IPS DF 19.7 (cell line): ENCODE measurements at regions not wholly inside any gene's neighbourhood (a gene's known extent, or its start where the extent isn't known, plus 50 kb on each side); places are given as distances from the start of the nearest gene placed in this dataset.
"Not testable (repeated sequence)": the region's sequence is repeated elsewhere in the genome, so short reads cannot be mapped to it uniquely, and the experiment has no call there.

ENCODE experiments used
- DNase-seq: peaks from one replicate; pipeline ENCODE4 v3.0.0-alpha.2; 2013; ENCODE audit warnings: low read depth, low spot score

DNA sequence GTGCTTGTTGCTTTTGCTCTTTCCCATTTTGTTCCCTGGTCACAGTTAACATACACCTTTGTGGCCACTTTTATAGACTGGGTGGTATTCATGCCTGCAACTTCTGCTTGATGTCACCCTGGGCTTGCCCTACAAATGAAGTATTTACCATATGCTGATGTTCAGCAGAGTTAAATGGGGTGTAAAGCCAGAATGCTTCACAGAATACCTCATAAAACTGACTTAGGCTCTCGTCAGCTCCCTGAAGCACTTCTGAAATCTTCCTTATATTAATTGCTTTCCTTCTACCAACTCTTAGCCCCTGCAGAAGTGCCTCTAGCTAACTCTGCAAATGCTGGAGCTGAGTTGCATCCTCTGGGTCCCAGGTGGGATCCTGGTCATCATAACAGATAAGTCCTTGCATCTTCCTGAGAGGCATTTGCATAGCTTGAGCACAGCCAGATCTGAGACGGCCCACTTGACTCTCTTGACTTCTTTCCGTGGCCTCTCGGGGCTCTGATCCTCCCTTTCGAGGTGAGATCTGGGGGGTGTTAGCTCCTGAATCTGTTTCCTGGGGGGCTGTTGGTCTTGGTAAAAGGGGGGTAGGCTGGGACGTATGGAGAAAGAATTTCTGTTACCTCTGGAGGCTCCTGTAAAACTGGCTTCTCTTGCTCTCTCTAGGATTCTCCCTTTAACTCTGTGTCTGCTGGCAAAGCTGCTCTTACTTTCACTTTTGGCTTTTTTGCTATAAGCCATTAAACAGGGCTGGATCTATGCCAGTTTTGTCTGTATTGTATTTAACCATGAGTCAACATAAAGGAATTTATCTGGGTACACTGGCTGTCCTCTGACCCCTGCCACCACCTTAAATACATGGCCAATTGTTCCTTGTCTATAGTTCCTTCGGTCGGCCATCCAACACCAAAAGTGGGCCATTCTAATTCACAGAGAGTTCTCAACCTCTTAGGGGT lies 223.0 kb upstream of the SYNCRIP start:
- DNase-seq = no peak

DNA sequence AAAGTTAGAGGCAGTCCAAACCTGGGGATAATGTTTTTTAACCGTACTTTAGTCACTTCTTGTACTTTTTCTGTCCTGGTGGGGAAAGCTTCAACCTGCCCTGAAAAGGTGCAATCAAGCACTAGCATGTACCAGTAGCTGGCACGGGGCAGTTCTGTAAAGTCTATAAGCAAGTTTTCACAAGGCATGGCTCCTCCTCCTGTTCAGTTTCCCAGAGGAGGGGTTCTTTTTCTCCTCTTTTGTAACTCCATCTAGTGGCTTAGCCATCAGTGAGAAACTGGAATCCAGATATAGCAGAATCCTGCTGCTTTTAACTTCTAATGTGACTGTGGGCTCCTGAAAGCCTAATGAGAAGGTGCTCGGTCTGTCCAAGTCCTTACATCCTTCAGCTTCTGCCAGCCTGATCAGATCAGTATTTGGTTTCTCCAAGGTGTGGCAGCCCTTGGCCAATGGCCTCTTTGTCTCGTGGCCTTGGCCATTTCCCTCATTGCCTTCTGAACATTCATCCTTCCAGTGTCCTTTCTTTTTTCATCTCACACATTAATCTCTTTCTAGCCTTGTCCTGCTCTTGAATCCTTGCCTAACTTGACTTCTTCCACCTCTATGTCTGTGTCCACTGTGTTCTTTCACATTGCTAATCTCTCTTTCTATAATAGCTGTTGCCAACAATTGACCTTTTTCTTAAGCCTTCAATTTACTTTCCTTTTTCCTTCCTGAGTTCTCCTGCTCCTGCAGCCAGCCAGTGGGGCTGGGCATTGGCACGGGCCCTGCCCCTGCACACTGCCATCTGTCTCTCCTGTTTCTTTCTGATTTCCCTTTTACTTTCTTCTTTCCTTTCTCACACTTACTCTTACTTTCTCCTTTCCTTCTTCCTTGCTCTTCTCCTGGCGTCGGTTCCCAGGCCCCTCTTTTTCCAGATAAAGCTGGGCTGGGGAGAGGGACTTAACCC lies 222.0 kb upstream of the SYNCRIP start:
- DNase-seq = no peak

DNA sequence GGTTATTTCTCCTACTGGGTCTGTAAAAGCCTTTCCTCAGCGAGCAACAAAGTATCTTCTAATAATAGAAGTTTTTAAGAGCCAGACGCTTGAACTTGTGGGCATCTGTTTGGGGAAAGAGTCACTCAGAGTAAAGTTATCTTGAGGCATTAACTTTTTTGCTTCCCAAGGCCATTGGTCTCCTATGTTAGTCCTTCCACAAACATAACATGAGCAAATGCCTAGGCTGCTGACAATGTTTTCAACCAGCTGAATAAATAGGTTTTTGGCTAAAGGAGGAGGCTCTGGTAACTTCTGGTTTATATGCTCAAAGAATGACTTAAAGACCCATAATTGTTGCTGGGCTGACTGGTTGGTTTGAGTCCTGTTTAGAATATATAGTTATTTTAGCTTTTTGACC lies 213.5 kb upstream of the SYNCRIP start:
- DNase-seq = no peak

DNA sequence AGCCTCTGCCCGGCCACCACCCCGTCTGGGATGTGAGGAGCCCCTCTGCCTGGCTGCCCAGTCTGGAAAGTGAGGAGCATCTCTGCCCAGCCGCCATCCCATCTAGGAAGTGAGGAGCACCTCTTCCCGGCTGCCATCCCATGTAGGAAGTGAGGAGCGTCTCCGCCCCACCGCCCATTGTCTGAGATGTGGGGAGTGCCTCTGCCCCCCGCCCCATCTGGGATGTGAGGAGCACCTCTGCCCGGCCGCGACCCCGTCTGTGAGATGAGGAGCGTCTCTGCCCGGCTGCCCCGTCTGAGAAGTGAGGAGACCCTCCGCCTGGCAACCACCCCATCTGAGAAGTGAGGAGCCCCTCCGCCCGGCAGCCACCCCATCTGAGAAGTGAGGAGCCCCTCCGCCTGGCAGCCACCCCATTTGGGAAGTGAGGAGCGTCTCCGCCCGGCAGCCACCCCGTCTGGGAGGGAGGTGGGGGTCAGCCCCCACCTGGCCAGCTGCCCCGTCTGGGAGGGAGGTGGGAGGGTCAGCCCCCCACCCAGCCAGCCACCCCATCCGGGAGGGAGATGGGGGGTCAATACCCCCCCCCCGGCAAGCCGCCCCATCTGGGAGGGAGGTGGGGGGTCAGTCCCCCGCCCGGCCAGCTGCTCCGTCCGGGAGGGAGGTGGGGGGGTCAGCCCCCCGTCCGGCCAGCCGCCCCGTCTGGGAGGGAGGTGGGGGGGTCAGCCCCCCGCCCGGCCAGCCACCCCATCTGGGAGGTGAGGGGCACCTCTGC lies 195.8 kb upstream of the SYNCRIP start:
- not testable (repeated sequence) for DNase-seq

DNA sequence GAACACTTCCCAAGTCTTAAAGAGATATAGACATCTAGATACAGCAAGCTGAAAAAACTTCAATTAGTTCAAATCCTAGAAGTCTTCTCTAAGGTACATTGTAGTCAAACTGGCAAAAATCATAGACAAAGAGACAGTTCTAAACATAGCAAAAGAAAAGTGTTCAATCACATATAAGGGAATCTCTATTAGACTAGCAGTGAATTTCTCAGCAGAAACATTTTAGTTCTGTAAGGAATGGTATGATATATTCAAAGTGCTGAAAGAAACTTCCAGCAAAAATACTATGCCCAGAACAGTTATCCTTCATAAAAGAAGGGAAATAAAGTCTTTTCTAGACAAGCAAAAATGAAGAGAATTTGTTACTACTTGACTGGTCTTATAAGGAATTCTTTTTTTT lies 186.3 kb upstream of the SYNCRIP start:
- DNase-seq = no peak

DNA sequence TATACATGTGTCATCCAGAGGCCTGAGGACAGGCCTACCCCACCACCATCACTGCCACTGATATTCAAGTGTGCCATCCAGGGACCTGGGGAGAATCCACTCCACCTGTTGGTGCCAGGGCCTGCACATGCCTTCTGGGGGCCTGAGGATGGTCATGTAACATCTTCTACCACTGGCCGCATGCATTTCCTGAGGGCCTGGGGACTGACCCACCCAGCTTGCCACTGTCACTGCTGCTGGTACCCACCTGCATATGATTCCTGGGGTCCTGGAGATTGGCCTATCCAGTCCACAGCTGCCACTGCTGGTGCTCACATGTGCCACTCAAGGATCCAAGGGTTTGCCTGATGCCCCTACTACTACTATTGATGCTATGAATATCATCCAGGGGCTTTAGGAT lies 184.3 kb upstream of the SYNCRIP start:
- DNase-seq = no peak

DNA sequence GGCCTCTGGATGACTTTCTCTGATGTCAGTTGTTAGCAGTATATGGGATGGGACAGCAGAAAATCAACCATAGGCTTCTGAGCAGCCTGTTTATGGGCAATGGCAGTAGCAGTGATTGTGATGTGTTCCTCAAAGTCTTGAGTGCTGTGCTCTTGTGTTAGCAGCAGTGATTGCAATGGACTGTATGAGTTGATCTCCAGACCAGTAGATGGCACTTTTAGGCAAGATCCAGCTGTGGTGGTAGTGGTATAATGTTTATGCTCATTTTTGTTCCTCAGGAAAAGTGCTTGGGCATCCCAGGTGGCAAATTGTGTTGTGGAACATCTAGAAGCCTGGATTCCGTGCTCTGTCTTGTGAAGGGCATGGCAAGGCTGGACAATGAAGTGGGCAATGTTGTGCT lies 181.6 kb upstream of the SYNCRIP start:
- DNase-seq = no peak

DNA sequence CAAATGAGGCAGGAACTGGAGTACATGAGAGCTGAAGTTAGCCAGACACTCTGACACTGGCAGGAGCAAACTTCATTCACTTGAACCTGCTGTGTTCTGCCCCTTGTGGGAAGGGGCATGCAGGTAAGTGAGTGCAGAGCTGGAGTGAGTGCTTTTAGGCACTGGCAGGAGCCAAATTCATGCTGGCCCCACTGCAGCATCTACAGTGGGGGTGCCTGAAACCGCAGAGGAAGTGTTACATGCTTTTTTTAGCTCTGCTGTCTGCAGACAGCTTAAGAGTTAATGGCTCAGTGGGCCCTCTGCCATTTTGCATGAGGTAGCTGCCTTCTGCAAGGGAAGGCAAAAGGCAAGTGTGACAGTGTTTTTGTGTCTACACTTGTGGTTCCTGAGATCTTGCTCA lies 167.9 kb upstream of the SYNCRIP start:
- no peak for DNase-seq

DNA sequence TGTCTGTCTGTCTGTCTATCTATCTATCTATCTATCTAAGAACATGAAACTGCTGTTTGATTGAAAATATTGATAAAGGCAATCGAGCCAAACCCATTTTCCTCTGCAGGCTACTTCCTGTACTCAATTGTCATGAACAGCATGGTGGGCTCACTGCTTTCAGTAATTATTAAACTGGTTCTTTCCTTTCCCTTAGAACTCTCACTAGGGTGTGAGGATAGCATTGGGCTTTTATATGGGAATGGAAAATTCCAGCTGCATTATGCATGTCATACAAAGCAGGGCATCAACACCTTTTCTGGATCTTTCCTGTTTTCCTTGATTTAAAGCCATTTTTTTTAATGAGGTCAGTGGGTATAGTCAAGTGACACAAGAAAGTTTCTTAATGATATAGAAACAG lies 161.0 kb upstream of the SYNCRIP start:
- no peak for DNase-seq

DNA sequence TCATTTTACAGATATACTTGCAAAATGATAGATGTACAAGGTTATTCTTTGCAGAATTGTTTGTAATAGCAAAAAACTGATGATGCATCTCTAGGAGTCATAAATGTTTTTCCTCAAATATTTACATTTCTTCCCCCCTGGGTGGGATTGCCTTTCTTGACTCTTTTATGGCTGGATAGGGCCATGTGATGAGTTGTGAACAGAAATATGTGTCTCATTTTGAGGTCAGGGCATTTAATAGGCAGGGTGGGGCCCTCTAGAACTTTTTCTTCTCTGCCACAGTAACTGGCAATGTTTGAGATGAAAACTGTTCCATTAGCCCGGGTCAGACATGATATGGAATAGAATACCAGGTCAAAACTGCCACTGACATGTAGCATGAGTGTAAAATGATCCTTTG lies 159.5 kb upstream of the SYNCRIP start:
- no peak for DNase-seq

DNA sequence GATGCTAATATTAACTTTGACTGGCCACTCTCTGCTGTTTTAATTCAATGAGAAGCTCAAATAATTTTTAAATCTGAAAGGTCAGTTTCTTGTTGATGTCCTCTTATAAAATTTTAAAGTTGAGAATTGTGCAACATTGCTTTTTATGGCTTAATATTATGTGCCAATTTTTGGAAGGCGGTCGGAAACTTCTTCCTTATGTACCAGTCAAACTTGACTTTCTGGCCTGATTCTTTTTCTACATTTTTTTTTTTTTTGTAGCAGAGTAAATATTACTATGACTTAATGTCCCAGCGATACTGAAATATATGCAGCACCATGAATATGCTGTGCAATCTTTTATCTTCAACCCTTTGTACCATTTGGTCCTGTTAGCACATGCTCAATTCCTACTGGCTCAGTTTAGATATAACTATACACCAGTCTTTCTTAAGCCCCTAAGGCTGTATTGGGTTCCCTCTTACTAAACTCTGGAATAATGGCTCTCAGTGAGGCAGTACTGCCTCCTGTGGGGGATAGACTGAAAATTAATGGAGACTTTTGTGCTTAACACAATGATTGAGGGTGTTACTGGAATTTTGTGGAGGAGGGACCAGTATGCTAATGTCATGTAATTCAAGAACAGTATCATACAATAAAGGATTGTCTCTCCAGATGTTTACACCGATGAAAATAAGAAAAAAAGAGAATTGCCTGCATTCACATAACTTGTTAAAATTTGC lies 156.4 kb upstream of the SYNCRIP start:
- no peak for DNase-seq

DNA sequence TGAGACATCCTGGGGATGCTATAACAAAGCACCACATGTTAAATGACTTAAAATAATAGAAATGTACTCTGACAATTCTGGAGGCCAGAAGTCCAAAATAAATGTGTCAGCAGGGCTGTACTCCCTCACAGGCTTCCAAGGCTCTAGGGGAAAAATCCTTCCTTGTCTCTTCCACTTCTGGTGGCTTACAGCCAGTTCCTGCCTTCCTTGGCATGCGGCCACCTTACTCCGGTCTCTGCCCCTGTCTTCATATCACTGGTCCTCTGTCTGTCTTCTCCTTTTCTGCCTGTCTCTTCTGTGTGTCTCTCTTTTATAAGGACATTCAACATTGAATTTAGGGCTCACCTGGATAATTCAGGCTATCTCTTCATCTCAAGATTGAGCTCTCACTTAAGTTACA lies 155.3 kb upstream of the SYNCRIP start:
- DNase-seq = no peak

DNA sequence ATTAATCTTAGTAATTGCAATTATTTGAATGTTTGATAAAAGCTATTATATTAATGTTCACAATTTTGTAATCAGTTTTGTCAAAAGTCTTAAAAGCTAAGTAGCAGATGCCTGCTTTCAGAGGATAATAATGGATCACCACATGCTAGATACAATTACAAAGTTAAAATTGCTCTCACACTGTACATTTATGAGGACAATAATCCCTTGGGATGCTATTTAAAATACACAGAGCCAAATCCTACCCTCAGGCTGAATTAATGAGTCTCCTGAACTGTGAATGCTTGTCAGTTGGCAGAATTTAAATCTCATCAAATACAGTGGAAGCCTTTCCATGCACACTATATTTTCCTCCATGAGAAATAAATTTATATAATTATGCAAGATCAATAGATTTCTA lies 153.3 kb upstream of the SYNCRIP start:
- DNase-seq = no peak

DNA sequence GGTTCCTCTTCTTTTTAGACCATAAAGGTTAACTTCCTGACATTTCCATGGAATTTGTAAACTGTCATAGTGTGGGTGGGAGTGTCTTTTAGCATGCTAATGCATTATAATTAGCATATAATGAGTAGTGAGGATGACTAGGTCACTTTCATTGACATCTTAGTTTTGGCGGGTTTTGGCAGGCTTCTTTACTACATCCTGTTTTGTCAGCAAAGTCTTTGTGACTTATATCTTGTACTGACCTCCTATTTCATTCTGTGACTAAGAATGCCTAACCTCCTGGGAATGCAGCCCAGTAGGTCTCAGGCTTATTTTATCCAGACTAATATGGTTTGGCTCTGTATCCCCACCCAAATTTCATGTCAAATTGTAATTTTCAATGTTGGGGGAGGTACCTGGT lies 149.6 kb upstream of the SYNCRIP start:
- DNase-seq = no peak

DNA sequence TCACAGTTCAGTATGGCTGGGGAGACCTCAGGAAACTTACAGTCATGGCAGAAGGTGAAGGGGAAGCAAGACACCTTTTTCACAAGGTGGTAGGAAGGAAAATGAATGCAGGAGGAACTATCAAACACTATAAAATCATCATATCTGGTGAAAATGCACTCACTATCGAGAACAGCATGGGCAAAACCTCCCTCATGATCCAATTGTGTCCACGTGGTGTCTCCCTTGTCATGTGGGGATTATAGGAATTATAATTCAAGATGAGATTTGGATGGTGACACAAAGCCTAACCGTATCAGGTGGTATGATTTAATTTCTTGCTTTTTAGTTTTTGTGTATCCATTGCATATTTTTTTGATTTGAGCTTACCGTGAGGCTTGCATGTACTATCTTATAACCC lies 133.2 kb upstream of the SYNCRIP start:
- DNase-seq = no peak

DNA sequence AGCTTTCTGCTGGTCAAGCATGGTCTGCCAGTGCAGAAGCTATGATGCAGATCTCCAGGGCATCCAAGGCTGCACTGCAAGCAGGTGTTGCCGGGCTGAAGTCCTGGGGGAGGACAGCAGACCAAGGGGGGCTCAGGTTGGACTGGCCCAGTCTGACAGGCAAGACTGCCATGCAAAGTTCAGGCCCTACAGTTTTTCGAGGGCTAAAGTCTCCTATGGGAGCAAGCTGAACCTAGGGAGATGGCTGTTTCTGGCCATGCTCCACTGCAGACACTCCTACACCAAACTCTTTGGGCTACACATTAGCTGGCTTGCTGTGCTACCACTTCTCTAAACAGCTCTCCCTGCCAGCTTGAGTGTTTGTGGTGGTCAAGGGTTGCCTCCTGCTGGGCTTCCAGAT lies 130.0 kb upstream of the SYNCRIP start:
- no peak for DNase-seq

DNA sequence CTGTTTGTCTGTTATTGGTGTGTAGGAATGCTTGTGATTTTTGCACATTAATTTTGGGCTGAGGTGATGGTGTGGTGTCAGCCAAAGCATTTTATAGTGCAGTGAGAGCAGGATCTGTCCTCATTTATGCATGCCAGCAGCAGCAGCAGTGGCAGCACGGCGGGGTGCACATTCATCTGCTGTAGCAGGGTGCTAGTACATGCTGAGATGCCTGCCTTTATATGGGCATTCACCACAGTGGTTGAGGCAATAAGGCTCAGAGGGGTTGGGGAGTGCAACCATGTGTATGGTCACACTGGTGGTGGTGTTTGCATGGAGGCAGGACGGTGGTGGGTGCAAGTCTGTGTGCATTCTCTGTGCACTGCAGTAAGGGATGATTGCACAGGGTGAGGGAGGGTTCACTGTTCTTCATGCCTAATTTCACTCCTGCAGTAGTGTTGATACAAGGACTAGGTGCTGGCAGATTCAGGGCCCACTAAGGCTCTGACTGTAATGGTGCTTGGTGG lies 129.3 kb upstream of the SYNCRIP start:
- DNase-seq = no peak

DNA sequence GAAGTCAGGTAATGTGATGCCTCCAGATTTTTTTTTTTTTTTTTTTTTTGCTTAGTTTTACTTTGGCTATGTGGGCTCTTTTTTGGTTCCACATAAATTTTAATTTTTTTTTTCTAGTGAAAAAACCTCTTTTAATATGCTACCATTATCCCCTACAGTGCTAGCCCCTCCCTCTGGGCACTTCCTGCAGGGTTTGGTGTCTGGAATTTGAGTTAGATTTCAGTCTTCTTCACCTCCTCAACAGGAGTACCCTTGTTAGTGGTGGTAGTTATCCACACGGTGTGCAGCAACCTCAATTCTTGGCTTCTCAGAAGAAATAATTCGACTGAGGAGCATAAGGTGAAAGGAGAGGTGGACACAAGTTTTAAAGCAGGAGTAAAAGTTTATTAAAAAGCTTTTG lies 128.8 kb upstream of the SYNCRIP start:
- no peak for DNase-seq

DNA sequence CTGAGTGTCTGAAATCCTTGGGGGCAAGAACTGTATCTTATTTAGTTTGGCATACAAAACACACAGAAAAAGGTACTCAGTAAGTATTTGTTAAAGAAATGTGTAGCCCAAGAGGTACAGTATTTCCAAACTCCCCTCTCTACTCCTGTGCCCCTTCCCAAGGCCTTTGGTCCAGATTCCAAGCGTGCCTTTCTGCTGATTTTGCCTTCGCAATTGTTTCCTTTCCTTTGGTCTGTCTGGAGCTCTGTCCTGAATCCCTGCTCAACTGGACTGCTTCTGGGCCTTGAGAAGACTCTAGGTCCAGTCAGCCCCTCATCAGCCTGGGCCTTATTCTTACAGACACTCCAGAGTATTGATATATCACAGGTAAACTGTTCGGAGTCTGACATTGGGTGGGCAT lies 122.2 kb upstream of the SYNCRIP start:
- no peak for DNase-seq

DNA sequence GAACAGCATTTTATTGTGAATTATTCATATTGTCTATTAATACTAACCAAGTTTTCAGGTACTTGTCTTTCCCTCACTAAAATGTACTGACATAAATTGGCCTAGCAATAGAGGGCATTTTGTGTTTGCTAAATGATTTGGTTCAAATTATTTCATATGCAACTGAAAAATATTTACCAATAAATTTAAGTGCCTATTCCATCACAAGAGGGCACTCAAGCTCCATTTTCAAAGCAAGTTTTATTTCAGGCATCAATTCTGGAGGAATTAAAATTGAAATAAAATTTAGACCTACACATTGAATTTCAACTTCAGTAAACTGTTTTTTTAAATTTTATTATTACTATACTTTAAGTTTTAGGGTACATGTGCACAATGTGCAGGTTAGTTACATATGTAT lies 114.3 kb upstream of the SYNCRIP start:
- DNase-seq = no peak

DNA sequence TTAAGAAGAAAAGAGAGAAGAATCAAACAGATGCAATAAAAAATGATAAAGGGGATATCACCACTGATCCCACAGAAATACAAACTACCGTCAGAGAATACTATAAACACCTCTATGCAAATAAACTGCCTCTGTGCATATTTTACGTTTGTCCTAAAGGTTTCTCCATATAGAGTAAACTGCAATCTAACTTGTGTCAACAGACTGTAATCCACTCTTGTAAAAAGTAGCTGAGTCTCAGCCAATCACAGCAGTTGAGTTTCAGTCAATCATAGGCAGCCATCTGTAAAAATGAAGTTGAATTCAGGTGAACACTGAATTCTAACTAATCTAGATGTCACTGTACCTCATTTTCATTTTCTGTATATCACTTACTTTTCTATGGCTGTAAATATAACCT lies 112.2 kb upstream of the SYNCRIP start:
- DNase-seq = no peak
